GM12873 (cell line): ENCODE measurements at regions not wholly inside any gene's neighbourhood (a gene's known extent, or its start where the extent isn't known, plus 50 kb on each side); places are given as distances from the start of the nearest gene placed in this dataset.

ENCODE experiments used
- CTCF ChIP-seq: IDR thresholded peaks from 2 replicates; pipeline ENCODE4 v1.5.1; 2012; ENCODE audit warnings: low read depth, mild to moderate bottlenecking, moderate library complexity, low read length, control low read depth; ENCODE audit not compliant: insufficient read depth; ENCODE audit errors: missing control alignments

GRCh38 chr2:3899536-3900155 is 196.3 kb downstream of the DCDC2C start:
- TF ChIP-seq CTCF = no peak

GRCh38 chr2:3902131-3902530 is 198.8 kb downstream of the DCDC2C start:
- TF ChIP-seq CTCF = no peak

GRCh38 chr2:3904061-3904460 is 200.7 kb downstream of the DCDC2C start:
- TF ChIP-seq CTCF = no peak

GRCh38 chr2:3911882-3912455 is 208.6 kb downstream of the DCDC2C start:
- TF ChIP-seq CTCF = no peak

GRCh38 chr2:3913166-3913565 is 209.8 kb downstream of the DCDC2C start:
- TF ChIP-seq CTCF = no peak

- TF ChIP-seq CTCF = no peak
These were observed 210.9 kb downstream of the DCDC2C start for GRCh38 chr2:3914241-3914640.

- no peak for TF ChIP-seq CTCF
These were observed 223.7 kb downstream of the DCDC2C start for GRCh38 chr2:3927031-3927430.
